ENCODE measurements at regions not wholly inside any gene's neighbourhood (a gene's known extent, or its start where the extent isn't known, plus 50 kb on each side); places are given as distances from the start of the nearest gene placed in this dataset.

DNA sequence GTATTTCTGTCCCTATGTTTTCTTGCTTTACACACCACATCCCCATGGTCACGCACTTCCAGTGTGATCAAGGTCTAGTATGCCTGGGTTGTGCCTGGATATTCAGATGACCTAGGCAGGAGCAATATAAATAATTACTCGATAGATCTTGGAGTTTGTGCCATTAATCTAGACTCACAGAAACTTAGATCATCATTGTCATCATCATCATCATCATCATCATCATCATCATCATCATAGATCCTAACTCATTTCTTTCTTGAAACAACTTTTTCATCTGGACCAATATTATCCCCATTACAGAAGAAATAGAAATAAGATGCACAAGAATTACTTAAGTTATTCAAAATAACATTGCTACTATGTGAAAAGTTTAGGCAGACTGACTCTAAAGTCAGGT lies 130.3 kb upstream of the LRRTM4 start:
- TF ChIP-seq, protein P1, sequence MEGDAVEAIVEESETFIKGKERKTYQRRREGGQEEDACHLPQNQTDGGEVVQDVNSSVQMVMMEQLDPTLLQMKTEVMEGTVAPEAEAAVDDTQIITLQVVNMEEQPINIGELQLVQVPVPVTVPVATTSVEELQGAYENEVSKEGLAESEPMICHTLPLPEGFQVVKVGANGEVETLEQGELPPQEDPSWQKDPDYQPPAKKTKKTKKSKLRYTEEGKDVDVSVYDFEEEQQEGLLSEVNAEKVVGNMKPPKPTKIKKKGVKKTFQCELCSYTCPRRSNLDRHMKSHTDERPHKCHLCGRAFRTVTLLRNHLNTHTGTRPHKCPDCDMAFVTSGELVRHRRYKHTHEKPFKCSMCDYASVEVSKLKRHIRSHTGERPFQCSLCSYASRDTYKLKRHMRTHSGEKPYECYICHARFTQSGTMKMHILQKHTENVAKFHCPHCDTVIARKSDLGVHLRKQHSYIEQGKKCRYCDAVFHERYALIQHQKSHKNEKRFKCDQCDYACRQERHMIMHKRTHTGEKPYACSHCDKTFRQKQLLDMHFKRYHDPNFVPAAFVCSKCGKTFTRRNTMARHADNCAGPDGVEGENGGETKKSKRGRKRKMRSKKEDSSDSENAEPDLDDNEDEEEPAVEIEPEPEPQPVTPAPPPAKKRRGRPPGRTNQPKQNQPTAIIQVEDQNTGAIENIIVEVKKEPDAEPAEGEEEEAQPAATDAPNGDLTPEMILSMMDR (IDR thresholded peaks at IDR 0.05): no peak
- TF ChIP-seq POLR2A (IDR thresholded peaks at IDR 0.05): no peak

All from testis (tissue), 2 donors.